ENCODE measurements at regions not wholly inside any gene's neighbourhood (a gene's known extent, or its start where the extent isn't known, plus 50 kb on each side); places are given as distances from the start of the nearest gene placed in this dataset.

DNA sequence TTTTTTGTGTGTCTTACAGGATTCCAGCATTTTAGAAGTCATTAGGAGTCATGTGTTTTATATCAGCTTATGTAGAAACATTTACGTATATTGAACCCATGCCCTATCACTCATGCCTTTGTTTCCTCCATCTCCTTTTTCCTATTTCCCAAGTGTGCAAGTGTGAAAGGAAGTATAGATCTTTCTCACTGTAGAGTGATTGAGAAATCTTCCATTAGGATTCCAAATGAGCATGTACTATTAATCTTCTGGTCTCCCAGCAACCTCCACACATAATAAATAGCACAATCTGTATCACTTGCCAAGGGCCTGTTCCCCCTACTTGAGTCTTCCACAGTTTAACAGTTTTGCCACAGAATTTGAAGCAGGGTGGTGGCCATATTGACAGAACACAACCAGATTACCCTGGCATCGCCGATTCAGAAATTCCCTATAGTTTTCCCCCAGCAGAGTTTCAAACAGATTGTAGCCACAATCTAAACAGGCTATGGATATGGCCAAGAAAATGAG is 1052.8 kb downstream of the TTLL7 start:
- no peak overlapping the region for H3K18ac ChIP-seq (ENCODE audit: low read length)
- no peak overlapping the region for H2BK12ac ChIP-seq (ENCODE audit: low read length)
- no peaks in the 10 kb centered on the region for H3K9me3 ChIP-seq (replicated peaks in 1 of 2; ENCODE audit: control insufficient read depth in 2 of 2, insufficient read depth in 1 of 2, low read depth in 1 of 2, low read length in 2 of 2)
- H2BK15ac ChIP-seq (ENCODE audit: low read length) = no peak overlapping the region
- H3K4me3 ChIP-seq (ENCODE audit: low read length in 2 of 2) = no peak overlapping the region
- no CpG with 5 or more reads among the region's 3 CpGs for WGBS, 2 donors (ENCODE audit: extremely low coverage in 2 of 2, insufficient read length in 2 of 2, insufficient replicate concordance in 1 of 2)
- no peak overlapping the region for H3K23ac ChIP-seq (ENCODE audit: low read depth, low read length, poor library complexity)
- no peak overlapping the region for H2BK120ac ChIP-seq (ENCODE audit: low read depth, low read length)
- DNase-seq (ENCODE audit: low spot score) = no peak
- H3K36me3 ChIP-seq (replicated peaks in 1 of 2; ENCODE audit: control insufficient read depth in 2 of 2, insufficient read depth in 2 of 2, low read length in 2 of 2) = no peaks in the 10 kb centered on the region
- no peak overlapping the region for H3K9ac ChIP-seq (ENCODE audit: low read depth, low read length, poor library complexity)
- H4K91ac ChIP-seq (ENCODE audit: low read depth, low read length, poor library complexity) = no peak overlapping the region
- no peaks in the 10 kb centered on the region for H3K4me1 ChIP-seq (ENCODE audit: control insufficient read depth in 2 of 2, insufficient read depth in 1 of 2, low read depth in 1 of 2, low read length in 2 of 2)
- H3K27me3 ChIP-seq (ENCODE audit: control insufficient read depth in 3 of 3, insufficient read depth in 3 of 3, low read depth in 1 of 3, low read length in 3 of 3) = no peaks in the 10 kb centered on the region
- H2AFZ ChIP-seq (ENCODE audit: low read length) = peak overlapping the region; percentile 9
- no peak overlapping the region for H2BK5ac ChIP-seq (ENCODE audit: low read length)
- no peak overlapping the region for H3K4ac ChIP-seq (ENCODE audit: low read length)
- H3K14ac ChIP-seq (ENCODE audit: low read length) = no peak overlapping the region
- H4K8ac ChIP-seq (ENCODE audit: low read depth, low read length) = no peak overlapping the region
- no peak overlapping the region for H3K27ac ChIP-seq (replicated peaks; ENCODE audit: low read length)
- no peak overlapping the region for H2AK5ac ChIP-seq (ENCODE audit: low read depth, low read length)
- H3K79me1 ChIP-seq (ENCODE audit: low read depth, low read length) = no peaks in the 10 kb centered on the region
- no peak overlapping the region for H3K4me2 ChIP-seq (ENCODE audit: insufficient read depth, low read length, poor library complexity, severe bottlenecking)

DNA sequence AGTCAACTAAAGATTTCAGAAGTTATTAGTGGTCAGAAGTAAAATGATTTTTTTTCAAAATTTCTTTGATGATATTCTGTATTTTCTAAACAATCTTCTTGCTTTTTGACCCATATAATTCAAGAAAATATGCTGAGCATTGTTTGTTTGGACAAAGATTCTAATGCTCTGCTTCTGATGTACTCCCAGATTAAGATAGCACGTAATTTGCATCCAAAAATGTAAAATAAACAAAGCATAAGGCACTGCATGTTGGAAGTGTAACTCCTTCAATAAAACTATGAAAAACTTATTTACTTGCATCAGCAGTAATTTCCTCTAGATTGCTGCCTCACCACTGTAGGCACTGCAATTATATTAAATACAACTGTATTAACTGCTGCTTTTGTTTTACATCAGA is 1054.1 kb downstream of the TTLL7 start:
- no peak overlapping the region for H2BK120ac ChIP-seq (ENCODE audit: low read depth, low read length)
- H4K91ac ChIP-seq (ENCODE audit: low read depth, low read length, poor library complexity) = no peak overlapping the region
- H3K18ac ChIP-seq (ENCODE audit: low read length) = no peak overlapping the region
- H2BK5ac ChIP-seq (ENCODE audit: low read length) = no peak overlapping the region
- no peak for DNase-seq (ENCODE audit: low spot score)
- H3K4me2 ChIP-seq (ENCODE audit: insufficient read depth, low read length, poor library complexity, severe bottlenecking) = no peak overlapping the region
- H2AK5ac ChIP-seq (ENCODE audit: low read depth, low read length) = no peak overlapping the region
- no peak overlapping the region for H2AFZ ChIP-seq (ENCODE audit: low read length)
- H3K9ac ChIP-seq (ENCODE audit: low read depth, low read length, poor library complexity) = no peak overlapping the region
- no peak overlapping the region for H3K4ac ChIP-seq (ENCODE audit: low read length)
- no peak overlapping the region for H4K8ac ChIP-seq (ENCODE audit: low read depth, low read length)
- H3K14ac ChIP-seq (ENCODE audit: low read length) = no peak overlapping the region
- no peak overlapping the region for H3K4me3 ChIP-seq (ENCODE audit: low read length in 2 of 2)
- no peak overlapping the region for H2BK12ac ChIP-seq (ENCODE audit: low read length)
- H3K79me1 ChIP-seq (ENCODE audit: low read depth, low read length) = no peaks in the 10 kb centered on the region
- H3K36me3 ChIP-seq (replicated peaks in 1 of 2; ENCODE audit: control insufficient read depth in 2 of 2, insufficient read depth in 2 of 2, low read length in 2 of 2) = no peaks in the 10 kb centered on the region
- H3K4me1 ChIP-seq (ENCODE audit: control insufficient read depth in 2 of 2, insufficient read depth in 1 of 2, low read depth in 1 of 2, low read length in 2 of 2) = no peaks in the 10 kb centered on the region
- H3K27ac ChIP-seq (replicated peaks; ENCODE audit: low read length) = no peak overlapping the region
- H3K23ac ChIP-seq (ENCODE audit: low read depth, low read length, poor library complexity) = no peak overlapping the region
- no peak overlapping the region for H2BK15ac ChIP-seq (ENCODE audit: low read length)
- no CpG with 5 or more reads among the region's 1 CpG for WGBS, 2 donors (ENCODE audit: extremely low coverage in 2 of 2, insufficient read length in 2 of 2, insufficient replicate concordance in 1 of 2)
- H3K9me3 ChIP-seq (replicated peaks in 1 of 2; ENCODE audit: control insufficient read depth in 2 of 2, insufficient read depth in 1 of 2, low read depth in 1 of 2, low read length in 2 of 2) = no peaks in the 10 kb centered on the region
- no peaks in the 10 kb centered on the region for H3K27me3 ChIP-seq (ENCODE audit: control insufficient read depth in 3 of 3, insufficient read depth in 3 of 3, low read depth in 1 of 3, low read length in 3 of 3)

GRCh38 chr1:82934074-82934473 is 1064.9 kb downstream of the TTLL7 start:
- Histone ChIP-seq H3K27me3 (ENCODE audit: control insufficient read depth in 3 of 3, insufficient read depth in 3 of 3, low read depth in 1 of 3, low read length in 3 of 3) (no peaks in the 10 kb centered on the region), H2AK5ac (ENCODE audit: low read depth, low read length) (no peak overlapping the region), H2BK120ac (ENCODE audit: low read depth, low read length) (no peak overlapping the region), H3K27ac (replicated peaks; ENCODE audit: low read length) (no peak overlapping the region), H3K23ac (ENCODE audit: low read depth, low read length, poor library complexity) (no peak overlapping the region), H4K91ac (ENCODE audit: low read depth, low read length, poor library complexity) (no peak overlapping the region), H3K18ac (ENCODE audit: low read length) (no peak overlapping the region), H3K36me3 (replicated peaks in 1 of 2; ENCODE audit: control insufficient read depth in 2 of 2, insufficient read depth in 2 of 2, low read length in 2 of 2) (no peaks in the 10 kb centered on the region), H2AFZ (ENCODE audit: low read length) (no peak overlapping the region), H3K9me3 (replicated peaks in 1 of 2; ENCODE audit: control insufficient read depth in 2 of 2, insufficient read depth in 1 of 2, low read depth in 1 of 2, low read length in 2 of 2) (no peaks in the 10 kb centered on the region), H3K4ac (ENCODE audit: low read length) (no peak overlapping the region), H3K14ac (ENCODE audit: low read length) (peak overlapping the region; percentile 90), H2BK5ac (ENCODE audit: low read length) (no peak overlapping the region), H2BK12ac (ENCODE audit: low read length) (peak overlapping the region; percentile 76), H3K4me2 (ENCODE audit: insufficient read depth, low read length, poor library complexity, severe bottlenecking) (no peak overlapping the region), H3K9ac (ENCODE audit: low read depth, low read length, poor library complexity) (no peak overlapping the region), H4K8ac (ENCODE audit: low read depth, low read length) (no peak overlapping the region), H3K79me1 (ENCODE audit: low read depth, low read length) (no peaks in the 10 kb centered on the region), H3K4me1 (ENCODE audit: control insufficient read depth in 2 of 2, insufficient read depth in 1 of 2, low read depth in 1 of 2, low read length in 2 of 2) (no peaks in the 10 kb centered on the region), H3K4me3 (ENCODE audit: low read length in 2 of 2) (no peak overlapping the region), H2BK15ac (ENCODE audit: low read length) (no peak overlapping the region)
- no CpG with 5 or more reads among the region's 2 CpGs for WGBS, 2 donors (ENCODE audit: extremely low coverage in 2 of 2, insufficient read length in 2 of 2, insufficient replicate concordance in 1 of 2)
- no peak for DNase-seq (ENCODE audit: low spot score)

DNA sequence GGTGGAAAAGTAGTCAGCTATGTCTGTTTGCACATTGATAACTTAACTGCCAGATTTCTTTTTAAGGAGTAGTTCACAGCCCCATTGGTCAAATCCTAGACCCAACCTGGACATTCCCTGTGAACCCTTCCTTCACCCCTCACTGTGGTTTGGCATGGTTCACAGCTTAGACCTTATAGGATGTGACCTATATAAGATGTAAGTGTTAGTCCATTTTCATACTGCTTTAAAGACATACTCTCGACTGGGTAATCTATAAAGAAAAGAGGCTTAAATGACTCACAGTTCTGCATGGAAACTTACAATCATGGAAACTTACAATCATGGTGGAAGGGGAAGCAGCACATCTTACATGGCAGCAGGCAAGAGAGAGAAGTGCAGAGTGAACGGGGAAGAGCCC is 1066.2 kb downstream of the TTLL7 start:
- DNase-seq (ENCODE audit: low spot score) = no peak
- Histone ChIP-seq H2BK120ac (ENCODE audit: low read depth, low read length) (no peak overlapping the region), H3K9me3 (replicated peaks in 1 of 2; ENCODE audit: control insufficient read depth in 2 of 2, insufficient read depth in 1 of 2, low read depth in 1 of 2, low read length in 2 of 2) (no peaks in the 10 kb centered on the region), H2BK12ac (ENCODE audit: low read length) (no peak overlapping the region), H3K36me3 (replicated peaks in 1 of 2; ENCODE audit: control insufficient read depth in 2 of 2, insufficient read depth in 2 of 2, low read length in 2 of 2) (no peaks in the 10 kb centered on the region), H2BK5ac (ENCODE audit: low read length) (no peak overlapping the region), H3K4me1 (ENCODE audit: control insufficient read depth in 2 of 2, insufficient read depth in 1 of 2, low read depth in 1 of 2, low read length in 2 of 2) (peaks cover 0 to under 1% of the 10 kb centered on the region in 2 donors), H2AFZ (ENCODE audit: low read length) (no peak overlapping the region), H3K27me3 (ENCODE audit: control insufficient read depth in 3 of 3, insufficient read depth in 3 of 3, low read depth in 1 of 3, low read length in 3 of 3) (no peaks in the 10 kb centered on the region), H3K9ac (ENCODE audit: low read depth, low read length, poor library complexity) (no peak overlapping the region), H4K8ac (ENCODE audit: low read depth, low read length) (no peak overlapping the region), H2BK15ac (ENCODE audit: low read length) (no peak overlapping the region), H3K4me3 (ENCODE audit: low read length in 2 of 2) (no peak overlapping the region), H4K91ac (ENCODE audit: low read depth, low read length, poor library complexity) (no peak overlapping the region), H3K14ac (ENCODE audit: low read length) (no peak overlapping the region), H3K79me1 (ENCODE audit: low read depth, low read length) (no peaks in the 10 kb centered on the region), H3K4ac (ENCODE audit: low read length) (no peak overlapping the region), H3K18ac (ENCODE audit: low read length) (no peak overlapping the region), H3K27ac (replicated peaks; ENCODE audit: low read length) (no peak overlapping the region), H3K23ac (ENCODE audit: low read depth, low read length, poor library complexity) (no peak overlapping the region), H2AK5ac (ENCODE audit: low read depth, low read length) (no peak overlapping the region), H3K4me2 (ENCODE audit: insufficient read depth, low read length, poor library complexity, severe bottlenecking) (no peak overlapping the region)
- WGBS, 2 donors (ENCODE audit: extremely low coverage in 2 of 2, insufficient read length in 2 of 2, insufficient replicate concordance in 1 of 2) = no CpG with 5 or more reads among the region's 2 CpGs
